HG03469 (cell line): ENCODE measurements at regions not wholly inside any gene's neighbourhood (a gene's known extent, or its start where the extent isn't known, plus 50 kb on each side); places are given as distances from the start of the nearest gene placed in this dataset.

Source experiments
- ATAC-seq: cut with Tn5 transposase; IDR thresholded peaks from one replicate; pipeline ENCODE4 v1.9.1; 2021; ENCODE audit warnings: mild to moderate bottlenecking, moderate library complexity, moderate number of reproducible peaks; ENCODE audit not compliant: unreplicated experiment

DNA sequence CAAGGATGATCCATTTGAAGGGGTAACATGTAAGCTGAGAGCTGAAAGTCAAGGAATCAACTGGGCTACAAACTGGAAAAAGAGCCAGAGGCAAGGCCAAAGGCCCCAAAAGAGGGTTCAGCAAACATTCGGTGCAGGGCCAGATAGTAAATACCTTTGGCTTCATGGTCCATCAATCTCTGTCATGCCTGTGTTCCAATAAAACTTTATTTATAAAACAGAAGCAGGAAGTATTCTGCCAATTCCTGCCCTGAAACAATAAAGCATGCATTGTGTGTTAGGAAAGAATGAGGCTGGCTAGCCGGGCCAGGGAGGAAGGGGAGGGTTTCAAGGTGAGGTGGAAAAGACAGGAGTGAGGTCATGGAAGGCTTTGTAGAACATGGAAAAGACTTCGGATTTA is 107.1 kb downstream of the LBH start:
- ATAC-seq: no peak

DNA sequence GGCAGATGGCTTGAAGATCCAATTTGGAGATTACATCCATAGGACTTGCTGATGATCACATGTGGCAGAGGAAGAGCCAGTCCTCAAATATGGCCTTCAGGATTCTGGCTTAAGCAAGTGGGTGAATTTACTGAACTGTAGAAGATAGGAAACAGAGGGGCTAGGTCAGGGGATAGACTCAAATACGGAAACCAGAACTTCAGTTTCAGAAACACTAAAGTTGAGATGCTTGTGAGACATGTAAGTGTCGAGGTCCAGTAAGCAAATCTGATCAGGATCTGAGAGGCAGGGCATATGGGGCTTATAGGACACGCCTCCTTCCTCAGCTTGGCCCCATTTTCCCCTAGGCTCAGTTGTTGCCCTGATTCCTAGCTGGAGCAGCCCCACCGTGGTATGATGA is 107.7 kb downstream of the LBH start:
- no peak for ATAC-seq

DNA sequence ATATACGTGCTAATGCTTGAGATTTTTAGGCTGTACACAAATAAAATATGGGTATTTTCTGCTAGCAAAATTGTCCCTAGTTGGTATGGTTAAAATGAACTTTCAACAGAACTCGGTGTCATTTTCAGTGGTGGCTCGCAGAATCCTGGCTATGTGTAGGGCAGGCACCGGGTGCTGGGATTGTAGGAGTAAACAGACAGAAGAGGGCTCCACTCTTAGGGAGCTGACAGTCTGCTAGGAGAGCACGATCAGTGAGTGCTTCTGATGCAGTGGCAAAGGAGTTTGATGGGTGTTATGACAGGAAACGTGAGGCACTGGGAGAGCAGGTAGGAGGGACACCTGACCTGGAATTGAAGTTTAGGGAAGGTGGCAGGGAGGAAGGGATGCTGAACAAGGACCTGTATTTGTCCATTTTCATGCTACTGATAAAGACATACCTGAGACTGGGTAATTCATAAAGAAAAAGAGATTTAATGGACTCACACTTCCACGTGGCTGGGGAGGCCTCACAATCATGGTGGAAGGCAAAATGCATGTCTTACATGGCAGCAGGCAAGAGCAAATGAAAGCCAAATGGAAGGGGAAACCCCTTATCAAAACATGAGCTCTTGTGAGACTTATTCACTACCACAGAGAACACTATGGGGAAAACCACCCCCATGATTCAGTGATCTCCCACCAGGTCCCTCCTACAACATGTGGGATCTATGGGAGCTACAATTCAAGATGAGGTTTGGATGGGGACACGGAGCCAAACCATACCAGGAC is 105.4 kb upstream of the LCLAT1 start:
- no peak for ATAC-seq

- no peak for ATAC-seq
Measured at GRCh38 chr2:30346471-30347169, 100.4 kb upstream of the LCLAT1 start.

GRCh38 chr2:30348825-30349224 is 98.2 kb upstream of the LCLAT1 start:
- ATAC-seq: no peak

- no peak for ATAC-seq
Measured at GRCh38 chr2:30349691-30350090, 97.4 kb upstream of the LCLAT1 start.

GRCh38 chr2:30351116-30351515 is 95.9 kb upstream of the LCLAT1 start:
- ATAC-seq: no peak

- ATAC-seq: no peak
Measured at GRCh38 chr2:30351949-30352348, 95.1 kb upstream of the LCLAT1 start.

- ATAC-seq: no peak
Measured at GRCh38 chr2:30354150-30354549, 92.9 kb upstream of the LCLAT1 start.

DNA sequence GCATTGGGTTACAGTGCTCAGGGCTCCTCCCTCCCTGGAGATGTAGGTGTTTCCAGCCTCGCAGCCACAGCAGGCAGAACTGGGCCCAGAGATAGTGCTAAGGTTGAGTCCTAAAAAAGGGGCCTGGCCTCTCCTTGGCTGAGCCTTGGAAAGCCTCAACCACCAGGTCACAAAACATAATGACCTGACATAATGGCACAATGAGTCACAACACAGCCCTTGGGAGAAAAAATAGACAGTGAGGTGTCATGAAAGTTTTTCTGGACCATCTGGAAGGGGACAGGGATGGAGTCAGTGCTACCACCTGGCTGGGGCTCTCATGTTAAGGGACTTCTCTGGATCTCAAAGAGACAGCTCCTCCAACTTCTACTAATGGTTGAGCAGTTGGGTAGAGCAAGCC is 92.4 kb upstream of the LCLAT1 start:
- ATAC-seq: no peak

DNA sequence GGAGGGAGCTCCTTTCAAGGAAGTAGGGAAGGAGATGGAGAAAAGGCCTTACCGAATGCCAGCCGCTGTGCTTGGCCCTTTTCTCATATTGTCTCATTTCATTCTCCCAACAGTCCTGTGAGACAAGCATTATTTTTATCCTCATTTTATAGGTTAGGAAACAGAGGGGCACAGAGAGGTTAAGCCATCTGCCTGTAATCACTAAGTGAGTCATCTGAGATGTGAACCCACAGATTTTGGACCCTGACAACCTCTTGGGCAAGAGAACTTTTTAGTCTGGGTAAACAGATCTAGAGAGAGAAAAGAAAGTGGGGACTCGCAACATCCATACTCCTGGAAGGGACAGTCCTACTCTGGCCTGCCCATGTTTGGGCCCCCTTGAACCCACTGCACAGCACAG is 91.7 kb upstream of the LCLAT1 start:
- ATAC-seq: no peak

GRCh38 chr2:30356071-30356470 is 91.0 kb upstream of the LCLAT1 start:
- ATAC-seq: no peak

DNA sequence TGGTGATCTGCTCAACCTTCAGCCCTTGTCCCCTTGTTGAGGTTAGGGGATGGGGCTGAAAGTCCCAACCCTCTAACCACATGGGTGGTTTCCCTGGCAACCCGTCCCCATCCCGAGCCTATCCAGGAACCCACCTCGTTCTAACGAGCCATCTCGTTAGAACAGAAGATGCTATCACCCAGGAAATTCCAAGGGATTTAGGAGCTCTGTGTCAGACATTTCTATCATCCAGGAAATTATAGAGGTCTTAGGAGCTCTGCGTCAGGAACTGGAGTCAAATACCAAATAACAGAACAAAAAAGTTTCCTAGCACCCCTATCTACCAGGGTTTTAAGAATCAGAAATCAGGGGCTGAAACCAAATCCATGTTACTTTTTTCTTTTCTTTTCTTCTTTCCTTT is 90.3 kb upstream of the LCLAT1 start:
- ATAC-seq: no peak

DNA sequence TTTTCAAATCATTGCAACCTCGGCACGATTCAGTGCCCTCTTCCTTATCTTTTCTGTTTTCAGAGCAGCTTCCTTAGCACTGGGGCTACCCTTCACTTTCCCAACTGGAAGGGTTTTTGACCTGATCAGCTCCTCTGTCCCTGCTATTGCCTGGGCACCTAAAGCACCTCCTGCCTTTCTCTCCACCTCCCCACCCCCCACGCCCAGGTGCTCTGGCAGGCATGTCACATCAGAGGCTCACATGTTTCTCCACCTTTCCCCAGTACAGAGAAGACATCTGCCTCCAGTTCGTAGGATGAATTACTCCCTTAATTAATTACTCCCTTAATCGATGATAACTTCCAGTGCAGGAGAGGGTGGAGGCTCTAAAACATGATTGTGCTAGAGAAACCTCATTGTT is 88.7 kb upstream of the LCLAT1 start:
- no peak for ATAC-seq

GRCh38 chr2:30358842-30359241 is 88.2 kb upstream of the LCLAT1 start:
- ATAC-seq: no peak

GRCh38 chr2:30359644-30360167 is 87.3 kb upstream of the LCLAT1 start:
- ATAC-seq: no peak

GRCh38 chr2:30361751-30362394 is 85.2 kb upstream of the LCLAT1 start:
- ATAC-seq: no peak

DNA sequence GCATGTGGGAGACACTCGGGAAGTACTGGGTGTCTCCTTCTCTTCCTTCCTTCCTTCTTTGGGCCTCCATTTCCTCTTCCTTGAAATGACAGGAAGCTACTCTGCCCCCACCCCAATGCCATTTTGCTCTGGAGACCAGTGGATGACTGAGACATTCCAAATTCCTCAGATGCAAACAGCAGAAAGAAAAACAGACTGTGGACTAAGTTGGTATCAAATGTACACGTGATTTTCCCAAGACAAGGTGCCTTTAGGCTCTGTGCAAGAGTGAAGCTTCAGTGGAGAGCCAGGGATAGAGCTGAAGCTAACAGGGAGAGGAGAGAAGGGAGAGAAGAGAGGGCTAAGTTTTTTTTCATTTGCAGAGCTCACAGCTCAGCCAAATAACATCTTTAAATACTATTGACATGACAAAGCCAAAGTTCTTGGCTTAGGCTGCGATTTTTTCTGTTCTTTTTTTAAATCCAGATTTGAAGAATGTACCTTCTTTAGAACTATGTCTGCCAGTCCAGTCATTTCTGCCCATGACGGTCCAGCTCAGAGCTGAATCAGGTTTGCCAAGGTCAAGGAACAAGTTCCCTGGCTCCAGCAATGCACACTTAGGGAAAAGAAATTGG is 84.5 kb upstream of the LCLAT1 start:
- no peak for ATAC-seq

GRCh38 chr2:30363406-30363805 is 83.6 kb upstream of the LCLAT1 start:
- no peak for ATAC-seq

GRCh38 chr2:30365201-30365600 is 81.8 kb upstream of the LCLAT1 start:
- no peak for ATAC-seq

DNA sequence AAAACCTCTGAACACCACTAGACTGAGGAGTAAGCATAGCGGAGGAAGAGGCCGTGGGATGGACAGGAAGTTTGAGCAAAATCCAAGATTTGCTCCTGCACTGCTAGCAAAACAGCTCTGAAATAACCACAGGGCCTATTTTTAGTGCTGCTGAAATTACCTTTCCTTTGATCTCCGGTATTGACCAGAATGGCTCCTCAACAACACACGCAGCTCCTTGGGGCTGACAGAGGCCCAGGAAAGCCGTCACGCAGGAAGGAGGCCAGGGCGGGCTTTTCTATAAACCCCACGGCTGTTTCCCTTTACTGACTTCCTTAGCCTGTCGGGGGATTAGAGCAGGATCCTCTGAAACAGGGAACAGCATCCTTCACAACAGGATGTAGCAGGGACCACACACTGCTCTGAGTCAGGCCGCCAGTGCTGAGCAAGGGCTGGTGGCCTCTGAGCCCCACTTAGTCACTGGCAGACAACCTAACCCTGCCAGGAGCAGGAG is 80.8 kb upstream of the LCLAT1 start:
- no peak for ATAC-seq
